ENCODE measurements at regions not wholly inside any gene's neighbourhood (a gene's known extent, or its start where the extent isn't known, plus 50 kb on each side); places are given as distances from the start of the nearest gene placed in this dataset.
A peak's percentile ranks its signal among the peaks of the same experiment; 100 is the strongest.

DNA sequence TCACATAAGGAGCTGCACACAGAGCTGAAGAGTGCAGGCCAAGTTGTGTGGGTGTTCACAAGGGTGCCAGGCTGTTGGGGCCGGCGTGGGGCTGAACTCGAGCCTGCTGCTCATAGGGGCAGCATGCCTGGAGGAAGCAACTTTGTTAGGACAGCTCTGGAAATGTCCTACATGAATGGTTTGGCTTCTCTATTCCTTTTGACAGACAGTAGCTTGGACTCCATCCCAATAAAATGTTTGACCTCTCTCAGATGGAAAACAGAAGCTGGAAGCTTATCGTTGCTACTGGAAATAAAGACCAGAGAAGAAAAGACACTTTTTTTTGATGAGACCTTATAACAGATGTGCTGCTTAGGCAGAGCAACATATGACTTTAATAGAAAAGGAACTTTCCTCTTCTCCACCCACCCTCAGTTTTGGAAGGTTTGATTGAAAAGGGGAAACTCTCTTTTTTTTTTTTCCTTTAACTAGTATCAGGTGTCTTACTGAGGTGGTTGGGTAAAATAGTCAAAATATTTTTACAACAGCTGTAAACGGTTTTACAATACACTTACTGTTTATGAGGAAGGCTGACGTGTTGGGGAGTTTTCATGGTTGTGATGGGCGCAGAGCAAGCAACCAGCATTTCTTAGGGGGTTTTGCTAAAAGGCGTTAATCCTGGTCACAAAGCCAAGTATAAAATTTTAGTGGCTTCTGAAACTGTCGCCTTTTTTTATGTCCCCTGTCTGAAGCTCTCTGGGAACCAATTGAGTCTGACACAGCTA lies 80.7 kb upstream of the EEF1E1 start:
- TF ChIP-seq, protein P1, sequence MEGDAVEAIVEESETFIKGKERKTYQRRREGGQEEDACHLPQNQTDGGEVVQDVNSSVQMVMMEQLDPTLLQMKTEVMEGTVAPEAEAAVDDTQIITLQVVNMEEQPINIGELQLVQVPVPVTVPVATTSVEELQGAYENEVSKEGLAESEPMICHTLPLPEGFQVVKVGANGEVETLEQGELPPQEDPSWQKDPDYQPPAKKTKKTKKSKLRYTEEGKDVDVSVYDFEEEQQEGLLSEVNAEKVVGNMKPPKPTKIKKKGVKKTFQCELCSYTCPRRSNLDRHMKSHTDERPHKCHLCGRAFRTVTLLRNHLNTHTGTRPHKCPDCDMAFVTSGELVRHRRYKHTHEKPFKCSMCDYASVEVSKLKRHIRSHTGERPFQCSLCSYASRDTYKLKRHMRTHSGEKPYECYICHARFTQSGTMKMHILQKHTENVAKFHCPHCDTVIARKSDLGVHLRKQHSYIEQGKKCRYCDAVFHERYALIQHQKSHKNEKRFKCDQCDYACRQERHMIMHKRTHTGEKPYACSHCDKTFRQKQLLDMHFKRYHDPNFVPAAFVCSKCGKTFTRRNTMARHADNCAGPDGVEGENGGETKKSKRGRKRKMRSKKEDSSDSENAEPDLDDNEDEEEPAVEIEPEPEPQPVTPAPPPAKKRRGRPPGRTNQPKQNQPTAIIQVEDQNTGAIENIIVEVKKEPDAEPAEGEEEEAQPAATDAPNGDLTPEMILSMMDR (IDR thresholded peaks at IDR 0.05; ENCODE audit: insufficient read depth in 1 of 2, low read depth in 1 of 2, low read length in 1 of 2, severe bottlenecking in 1 of 2, unreplicated experiment in 1 of 2): no peak
- Histone ChIP-seq H3K9me3 (no peaks in the 10 kb centered on the region), H3K4me1 (peaks cover 42% of the 10 kb centered on the region), H3K36me3 (ENCODE audit: control insufficient read depth, insufficient read depth, low read length) (no peaks in the 10 kb centered on the region; the same call in 1 of the 2 replicates), H3K4me3 (ENCODE audit: low read depth, low read length) (no peak overlapping the region), H3K27me3 (replicated peaks; ENCODE audit: control insufficient read depth, insufficient read depth, low read length) (no peaks in the 10 kb centered on the region)
- H3K4me3 Mint-ChIP-seq (ENCODE audit: unreplicated experiment): no peak overlapping the region
- BruUV-seq (replicated peaks): no TSS peak
- DNase-seq: no peak
- intact Hi-C loops (cut with micrococcal nuclease; ENCODE audit: unreplicated experiment): no loop called here
- no peaks in the 10 kb centered on the region for H3K9me3 Mint-ChIP-seq (ENCODE audit: unreplicated experiment)
- no peaks in the 10 kb centered on the region for H3K27me3 Mint-ChIP-seq (ENCODE audit: insufficient read depth, unreplicated experiment)
- peaks cover 40% of the 10 kb centered on the region for H3K4me1 Mint-ChIP-seq (ENCODE audit: low read depth, unreplicated experiment)
- H3K27ac Mint-ChIP-seq (ENCODE audit: unreplicated experiment): peak overlapping the region; percentile 62
- POLR2A ChIA-PET: interaction anchor here (0.6 kb wide), 1 partner anchor 25 kb away, joined by 3 read pairs; no protein-coding TSS in a partner anchor
- peaks cover 28% of the 10 kb centered on the region for H3K36me3 Mint-ChIP-seq (ENCODE audit: insufficient read depth, unreplicated experiment)
- CTCF ChIA-PET: no interaction called here

DNA sequence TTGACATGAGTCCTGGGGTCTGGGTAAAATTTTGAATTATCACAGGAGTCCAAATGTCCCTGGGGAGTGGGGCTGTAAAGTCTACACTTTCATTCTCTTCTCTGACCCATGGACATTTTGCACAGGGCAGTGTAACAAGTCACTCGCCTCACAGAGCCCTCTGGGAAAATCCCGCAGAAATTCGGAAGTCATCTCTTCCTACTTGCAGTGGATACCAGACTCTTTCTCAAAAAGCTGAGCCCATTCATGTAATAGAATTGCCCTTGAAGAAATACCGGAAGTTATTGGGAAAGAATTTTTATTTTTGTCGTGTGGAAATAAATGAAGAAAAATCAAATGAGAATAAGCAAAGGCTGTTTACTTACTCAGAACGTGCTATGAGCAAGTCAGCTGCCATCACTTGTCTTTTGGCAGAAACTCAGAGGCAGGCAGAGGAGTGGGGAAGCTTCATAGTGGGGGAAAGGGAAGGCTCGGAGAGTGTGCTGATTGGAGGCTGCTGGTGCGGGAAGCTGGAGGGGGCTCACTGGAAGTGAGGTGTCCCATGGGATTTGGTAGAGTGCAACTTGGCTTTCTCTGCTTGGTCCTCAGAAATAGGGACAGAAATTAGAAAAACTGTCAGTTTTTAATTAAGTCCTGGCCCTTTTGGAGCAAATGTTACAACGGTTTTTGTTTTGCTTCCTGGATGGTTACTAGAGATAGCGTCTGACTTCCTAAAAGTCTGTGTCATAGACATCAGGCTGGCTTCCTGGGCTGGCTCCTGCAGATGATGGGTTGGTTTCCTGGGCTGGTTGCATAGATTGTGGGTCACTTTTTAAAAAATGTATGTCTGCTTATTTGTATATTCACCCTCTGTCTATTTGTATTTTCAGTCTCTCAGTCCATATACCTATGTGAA lies 79.8 kb upstream of the EEF1E1 start:
- Histone ChIP-seq H3K4me3 (ENCODE audit: low read depth, low read length) (no peak overlapping the region), H3K36me3 (ENCODE audit: control insufficient read depth, insufficient read depth, low read length) (no peaks in the 10 kb centered on the region; the same call in 1 of the 2 replicates), H3K27me3 (replicated peaks; ENCODE audit: control insufficient read depth, insufficient read depth, low read length) (no peaks in the 10 kb centered on the region), H3K4me1 (peaks cover 42% of the 10 kb centered on the region), H3K9me3 (peaks cover 2% of the 10 kb centered on the region; the same call in 1 of the 2 replicates)
- no peaks in the 10 kb centered on the region for H3K9me3 Mint-ChIP-seq (ENCODE audit: unreplicated experiment)
- no TSS peak for BruUV-seq (replicated peaks)
- peaks cover 28% of the 10 kb centered on the region for H3K36me3 Mint-ChIP-seq (ENCODE audit: insufficient read depth, unreplicated experiment)
- peak overlapping the region; percentile 62 for H3K27ac Mint-ChIP-seq (ENCODE audit: unreplicated experiment)
- no peaks in the 10 kb centered on the region for H3K27me3 Mint-ChIP-seq (ENCODE audit: insufficient read depth, unreplicated experiment)
- ChIA-PET POLR2A (no interaction called here), CTCF (no interaction called here)
- no peak for DNase-seq
- TF ChIP-seq, protein P1 (IDR thresholded peaks at IDR 0.05; ENCODE audit: insufficient read depth in 1 of 2, low read depth in 1 of 2, low read length in 1 of 2, severe bottlenecking in 1 of 2, unreplicated experiment in 1 of 2): no peak
- intact Hi-C loops (cut with micrococcal nuclease; ENCODE audit: unreplicated experiment): loop anchor here (2.0 kb wide), 2 partner anchors 15 to 23 kb away; no protein-coding TSS in a partner anchor
- no peak overlapping the region for H3K4me3 Mint-ChIP-seq (ENCODE audit: unreplicated experiment)
- H3K4me1 Mint-ChIP-seq (ENCODE audit: low read depth, unreplicated experiment): peaks cover 40% of the 10 kb centered on the region

DNA sequence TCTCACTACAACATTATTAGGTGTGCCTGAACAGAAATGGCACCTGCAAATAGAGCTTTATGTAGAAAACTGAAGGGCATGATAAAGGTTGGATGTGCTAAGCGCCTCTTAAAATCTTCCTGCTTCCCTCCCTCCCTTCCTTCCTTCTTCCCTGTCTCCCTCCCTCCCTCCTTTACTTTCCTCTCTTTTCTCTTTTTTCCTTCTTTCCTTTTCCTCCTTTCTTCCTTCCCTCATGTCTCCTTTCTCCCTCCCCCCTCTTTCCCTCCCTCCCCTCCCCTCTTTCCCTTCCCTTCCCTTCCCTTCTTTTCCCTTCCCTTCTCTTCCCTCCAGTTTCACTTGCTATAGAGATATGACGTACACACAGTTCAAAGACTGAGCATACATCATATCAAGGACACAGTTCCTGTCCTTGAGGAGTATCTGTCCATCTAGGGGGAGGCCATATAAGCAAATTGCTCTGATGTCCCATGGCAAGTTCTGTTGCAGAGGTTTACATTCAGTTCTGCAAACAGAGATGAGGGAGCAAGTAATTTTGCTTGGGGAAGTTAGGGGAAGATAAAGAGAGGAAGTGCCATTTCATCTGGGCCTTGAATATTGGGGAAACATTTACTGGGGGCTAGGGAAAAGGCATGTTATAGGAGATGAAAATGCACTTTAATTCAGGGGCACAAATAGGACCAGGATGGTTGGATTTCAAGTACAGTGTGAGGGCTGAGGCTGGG lies 79.0 kb upstream of the EEF1E1 start:
- Mint-ChIP-seq H3K27ac (ENCODE audit: unreplicated experiment) (peak overlapping the region; percentile 62), H3K36me3 (ENCODE audit: insufficient read depth, unreplicated experiment) (peaks cover 23% of the 10 kb centered on the region), H3K4me3 (ENCODE audit: unreplicated experiment) (peak overlapping the region; percentile 18), H3K27me3 (ENCODE audit: insufficient read depth, unreplicated experiment) (no peaks in the 10 kb centered on the region), H3K4me1 (ENCODE audit: low read depth, unreplicated experiment) (peaks cover 43% of the 10 kb centered on the region), H3K9me3 (ENCODE audit: unreplicated experiment) (no peaks in the 10 kb centered on the region)
- intact Hi-C loops (cut with micrococcal nuclease; ENCODE audit: unreplicated experiment): loop anchor here (2.0 kb wide), 2 partner anchors 15 to 23 kb away; no protein-coding TSS in a partner anchor
- peaks cover 42% of the 10 kb centered on the region for H3K4me1 ChIP-seq
- no peak for DNase-seq
- CTCF ChIA-PET: interaction anchor here (0.6 kb wide), 1 partner anchor 79 kb away, joined by 5 read pairs; the partner anchor contains the start of gene EEF1E1
- no peaks in the 10 kb centered on the region for H3K27me3 ChIP-seq (replicated peaks; ENCODE audit: control insufficient read depth, insufficient read depth, low read length)
- BruUV-seq (replicated peaks): no TSS peak
- H3K36me3 ChIP-seq (ENCODE audit: control insufficient read depth, insufficient read depth, low read length): no peaks in the 10 kb centered on the region; the same call in 1 of the 2 replicates
- POLR2A ChIA-PET: no interaction called here
- H3K9me3 ChIP-seq: peaks cover 3% of the 10 kb centered on the region; the same call in 1 of the 2 replicates
- H3K4me3 ChIP-seq (ENCODE audit: low read depth, low read length): no peak overlapping the region
- TF ChIP-seq, protein P1 (IDR thresholded peaks at IDR 0.05; ENCODE audit: insufficient read depth in 1 of 2, low read depth in 1 of 2, low read length in 1 of 2, severe bottlenecking in 1 of 2, unreplicated experiment in 1 of 2): no peak

All from Caco-2 (cell line).